Heart left ventricle (tissue), 16 donors: ENCODE measurements at regions not wholly inside any gene's neighbourhood (a gene's known extent, or its start where the extent isn't known, plus 50 kb on each side); places are given as distances from the start of the nearest gene placed in this dataset.
A peak's percentile ranks its signal among the peaks of the same experiment; 100 is the strongest.

Experiments
- ATAC-seq, 4 donors: fragments of 200-7000 bp; cut with Tn5 transposase; one replicate each; pipeline ENCODE4 v1.9.1; 2020 to 2022; ENCODE audit warnings: moderate library complexity in 4 of 4, mild to moderate bottlenecking in 3 of 4, moderate number of reproducible peaks in 1 of 4
- DNase-seq, 5 donors: peaks; one replicate each; pipeline ENCODE4 v3.0.0-alpha.2; 2020
- H3K27ac ChIP-seq, 12 donors: fragments of 200-600 bp; sonication (generic) in 4 of 12; one replicate each; pipeline versions ENCODE4 v1.5.0 to v1.8.0; 2016 to 2022; ENCODE audit warnings: mild to moderate bottlenecking in 2 of 12
- H3K27me3 ChIP-seq, 9 donors: fragments of 200-600 bp; sonication (generic) in 2 of 9; one replicate each; pipeline versions ENCODE4 v1.5.1 to v1.8.0; 2016 to 2022; ENCODE audit warnings: mild to moderate bottlenecking in 3 of 9
- H3K36me3 ChIP-seq, 9 donors: fragments of 200-600 bp; sonication (generic) in 2 of 9; one replicate each; pipeline versions ENCODE4 v1.5.0 to v1.8.0; 2018 to 2022; ENCODE audit warnings: mild to moderate bottlenecking in 2 of 9
- H3K4me1 ChIP-seq, 12 donors: fragments of 200-600 bp; sonication (generic) in 4 of 12; one replicate each; pipeline versions ENCODE4 v1.5.0 to v1.8.0; 2016 to 2022; ENCODE audit warnings: mild to moderate bottlenecking in 3 of 12
- H3K4me3 ChIP-seq, 12 donors: fragments of 200-600 bp; sonication (generic) in 4 of 12; one replicate each; pipeline versions ENCODE4 v1.5.0 to v1.8.0; 2017 to 2022; ENCODE audit warnings: mild to moderate bottlenecking in 9 of 12, moderate library complexity in 4 of 12
- H3K9me3 ChIP-seq, 12 donors: fragments of 200-600 bp; sonication (generic) in 4 of 12; one replicate each; pipeline versions ENCODE4 v1.5.0 to v1.8.0; 2016 to 2022; ENCODE audit warnings: mild to moderate bottlenecking in 1 of 12
- CTCF ChIP-seq, 12 donors: fragments of 200-600 bp; sonication (generic) in 4 of 12; IDR thresholded peaks; one replicate each; pipeline versions ENCODE4 v1.5.0 to v1.8.0; 2018 to 2022; ENCODE audit warnings: antibody characterized with exemption in 12 of 12, mild to moderate bottlenecking in 5 of 12
- POLR2A ChIP-seq, 2 donors: fragments of 450-650 bp; IDR thresholded peaks; one replicate each; pipeline ENCODE4 v1.6.1; 2017; ENCODE audit warnings: antibody characterized with exemption in 2 of 2, mild to moderate bottlenecking in 2 of 2, moderate library complexity in 2 of 2
- WGBS, 4 donors: extraction: QIAGEN DNeasy Blood & Tissue Kit in 2 of 4; methylation state at CpG; one replicate each; pipeline versions ENCODE4 v1.1.5 to v1.1.7; 2013 to 2018; 5-methylcytosine and 5-hydroxymethylcytosine counted together
- intact Hi-C, 10 donors: fragments of 100-400 bp; cut with DNase I; formaldehyde crosslinking; loops; one replicate each; pipeline versions ENCODE4 v1.11.1 to v1.14.2; 2022
- donor health status: ischemic (EF 13 %, LVEDD 7.1; RV severe dilation, severe dysfunction).
- donor health status: healthy with polysubstance abuse.
- donor health status: DM: no; HTN: yes; CAD: no.
- donor health status: DM: no; HTN: no; CAD: no.
- donor health status: ischemic (EF 25% LVEDD 6.9; RV normal size, moderate dysfunction).
- donor health status: ischemic (EF 25% LVEDD 5.7; RV mildly dilated, moderate dysfunction).
- donor health status: healthy.
- donor health status: DM: yes; HTN: yes; CAD: no.
- donor health status: ischemic (EF 35%, LVEDD 5.7; RV mildly dilated, moderate dysfunction).
- donor health status: nonischemic (EF 11% LVEDD 7.7; RV severe dilation, severe dysfunction).
- donor health status: DM: yes; HTN: yes; CAD: no.
- donor health status: PGD.
- donor health status: ischemic (EF 29% LVEDD 5.4; RV normal size, mild dysfunction).
- donor health status: nonischemic (EF 23%, LVEDD 6.1; RV moderate dilation, normal function).

DNA sequence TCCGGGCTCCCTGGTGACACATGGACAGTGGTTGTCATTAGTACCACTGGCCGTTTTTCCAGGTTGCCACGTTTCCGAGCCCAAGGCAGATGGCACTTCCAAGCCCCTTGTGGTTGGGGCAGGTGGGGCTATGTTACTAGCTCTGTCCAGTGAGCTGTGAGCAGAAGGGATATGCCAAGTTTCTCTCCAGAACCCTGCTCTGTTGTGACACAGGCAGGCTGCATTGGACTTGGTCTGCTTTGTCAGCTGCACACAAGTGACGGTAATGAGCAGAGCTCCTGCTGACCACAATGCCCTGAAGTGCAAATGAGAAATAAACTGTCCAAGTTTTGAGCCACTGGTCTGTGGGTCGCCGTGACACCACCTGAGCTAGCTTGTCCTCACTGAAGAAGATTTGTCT, 118.8 kb downstream of the GYPC start:
- TF ChIP-seq CTCF (IDR thresholded peaks at IDR 0.05) (no peak), POLR2A (IDR thresholded peaks at IDR 0.05) (no peak)
- Histone ChIP-seq H3K4me3 (no peak overlapping the region), H3K36me3 (no peaks in the 10 kb centered on the region), H3K27me3 (peaks cover 0 to 3% (median 0%) of the 10 kb centered on the region in 9 donors), H3K4me1 (peaks cover 0 to 11% (median 0%) of the 10 kb centered on the region in 12 donors), H3K27ac (no peak overlapping the region), H3K9me3 (no peaks in the 10 kb centered on the region)
- DNase-seq (no peak), ATAC-seq (no peak)
- 88 to 95% (median 93%) methylated on average over 7 of the region's 7 CpGs for WGBS, 4 donors
- intact Hi-C loops: loop anchor here in 8 of 10 donors (5.0 to 10.0 kb wide), 9 partner anchors 117 to 1030 kb away; partner anchors contain the start of gene GYPC (in 5 of the 8)

- Histone ChIP-seq H3K4me3 (no peak overlapping the region), H3K27ac (no peak overlapping the region), H3K4me1 (peaks cover 0 to 11% (median 0%) of the 10 kb centered on the region in 12 donors), H3K27me3 (peaks cover 0 to 8% (median 0%) of the 10 kb centered on the region in 9 donors), H3K9me3 (no peaks in the 10 kb centered on the region), H3K36me3 (no peaks in the 10 kb centered on the region)
- WGBS, 4 donors: 93 to 94% (median 93%) methylated on average over 10 of the region's 10 CpGs
- no peak for DNase-seq
- TF ChIP-seq CTCF (IDR thresholded peaks at IDR 0.05) (no peak), POLR2A (IDR thresholded peaks at IDR 0.05) (no peak)
- intact Hi-C loops: loop anchor here in 8 of 10 donors (5.0 to 10.0 kb wide), 9 partner anchors 118 to 1031 kb away; partner anchors contain the start of gene GYPC (in 5 of the 8)
- no peak for ATAC-seq
Observed at GRCh38 chr2:126775300-126775985, 119.5 kb downstream of the GYPC start.

- peaks cover 0 to 11% (median 0%) of the 10 kb centered on the region in 12 donors for H3K4me1 ChIP-seq
- intact Hi-C loops: loop anchor here (2.0 to 10.0 kb wide), 14 partner anchors 117 to 1031 kb away; partner anchors contain the start of gene GYPC (in 6 of the 10)
- peak in 3 of 5 donors; percentile 15 to 44 (median 25) for DNase-seq
- no peaks in the 10 kb centered on the region for H3K36me3 ChIP-seq
- H3K9me3 ChIP-seq: no peaks in the 10 kb centered on the region
- ATAC-seq: peak in 3 of 4 donors; percentile 1 to 22 (median 12)
- H3K27ac ChIP-seq: peak overlapping the region in 6 of 12 donors; percentile 74 to 83 (median 82)
- peak overlapping the region; percentile 50 to 85 (median 66) for H3K4me3 ChIP-seq
- peaks cover 0 to 14% (median 0%) of the 10 kb centered on the region in 9 donors for H3K27me3 ChIP-seq
- 19 to 35% (median 32%) methylated on average over 8 to 9 of the region's 9 CpGs for WGBS, 4 donors
- TF ChIP-seq CTCF (IDR thresholded peaks at IDR 0.05) (no peak), POLR2A (IDR thresholded peaks at IDR 0.05) (no peak)
Observed at GRCh38 chr2:126776255-126776654, 120.3 kb downstream of the GYPC start.
